Endothelial cell of umbilical vein (primary cell): ENCODE measurements at regions not wholly inside any gene's neighbourhood (a gene's known extent, or its start where the extent isn't known, plus 50 kb on each side); places are given as distances from the start of the nearest gene placed in this dataset.

Experiments
- BruUV-seq: library from RNA; stranded (reverse); fragments of 400-500 nt; replicated peaks from 2 replicates; lab custom pipeline; 2021; lab: Mats Ljungman, UMichigan
- CTCF ChIA-PET: fragments of 300-600, 350-600 bp; sonication (Branson Sonifier 250); formaldehyde crosslinking; loops from one replicate; lab custom pipeline; 2021; ENCODE audit warnings: antibody characterized with exemption, inconsistent platforms; lab: Charles Lee
- POLR2A ChIA-PET: fragments of 300-600, 350-600 bp; sonication (Branson Sonifier 250); formaldehyde crosslinking; loops from one replicate; lab custom pipeline; 2021; ENCODE audit warnings: antibody characterized with exemption, inconsistent platforms; lab: Charles Lee
- DNase-seq: peaks from one replicate; pipeline ENCODE4 v3.0.0-alpha.2; 2011; ENCODE audit warnings: low read depth, low spot score
- FAIRE-seq: peaks from 2 replicates; lab custom pipeline; 2011; peaks lifted over from hg19 to GRCh38; lab: Jason Lieb, UNC
- H2AFZ ChIP-seq: 2 replicates; pipeline ENCODE4 v1.6.0; 2012; ENCODE audit warnings: low read depth, low read length, control low read depth, inconsistent platforms
- H3K27ac ChIP-seq: 2 replicates; pipeline ENCODE4 v1.5.1; 2011; ENCODE audit warnings: low read depth, mild to moderate bottlenecking, control low read depth, low read length, moderate library complexity; ENCODE audit not compliant: insufficient read depth
- H3K27me3 ChIP-seq, 2 experiments: 2 replicates each; pipeline versions ENCODE4 v1.6.0 to v1.6.1; 2011; ENCODE audit warnings: low read length in 2 of 2, mixed read lengths in 1 of 2; ENCODE audit not compliant: control insufficient read depth in 2 of 2, insufficient read depth in 2 of 2
- H3K36me3 ChIP-seq, 2 experiments: 2 replicates in 1 of 2; 3 replicates in 1 of 2; pipeline ENCODE4 v1.5.1; 2011; ENCODE audit warnings: low read length in 2 of 2, mild to moderate bottlenecking in 1 of 2, moderate library complexity in 1 of 2; ENCODE audit not compliant: control insufficient read depth in 2 of 2, insufficient read depth in 2 of 2; ENCODE audit errors: extremely low read depth in 1 of 2
- H3K4me1 ChIP-seq: 3 replicates; pipeline ENCODE4 v1.5.1; 2011; ENCODE audit warnings: mild to moderate bottlenecking, low read length; ENCODE audit not compliant: control insufficient read depth, insufficient read depth; ENCODE audit errors: extremely low read depth
- H3K4me2 ChIP-seq: 2 replicates; pipeline ENCODE4 v1.6.1; 2011; ENCODE audit warnings: low read length, control low read depth, mixed read lengths; ENCODE audit not compliant: insufficient read depth
- H3K4me3 ChIP-seq, 3 experiments: fragments of 200-600 bp in 1 of 3; sonication (generic), shearing (Covaris generic) in 1 of 3; replicated peaks in 1 of 3; 2 replicates each; pipeline ENCODE4 v1.5.1; 2011 to 2016; ENCODE audit warnings: control low read depth in 3 of 3, low read length in 3 of 3, mild to moderate bottlenecking in 2 of 3, inconsistent platforms in 1 of 3, low read depth in 1 of 3, moderate library complexity in 1 of 3; ENCODE audit not compliant: insufficient read depth in 1 of 3
- H3K79me2 ChIP-seq: 2 replicates; pipeline ENCODE4 v1.6.0; 2012; ENCODE audit warnings: low read length, inconsistent platforms; ENCODE audit not compliant: control insufficient read depth, insufficient read depth
- H3K9ac ChIP-seq: replicated peaks from 2 replicates; pipeline ENCODE3; 2011; ENCODE audit warnings: low read length, control low read depth; ENCODE audit not compliant: insufficient read depth; ENCODE audit errors: extremely low read depth
- H3K9me1 ChIP-seq: replicated peaks from 3 replicates; pipeline ENCODE4 v1.6.0; 2011; ENCODE audit warnings: mild to moderate bottlenecking, low read length; ENCODE audit not compliant: control insufficient read depth, insufficient read depth; ENCODE audit errors: extremely low read depth
- H3K9me3 ChIP-seq: replicated peaks from 2 replicates; pipeline ENCODE4 v1.5.1; 2012; ENCODE audit warnings: low read length, inconsistent platforms; ENCODE audit not compliant: control insufficient read depth, insufficient read depth
- H4K20me1 ChIP-seq: replicated peaks from 2 replicates; pipeline ENCODE3; 2011; ENCODE audit warnings: mild to moderate bottlenecking, low read length; ENCODE audit not compliant: control insufficient read depth, insufficient read depth; ENCODE audit errors: extremely low read depth
- CTCF ChIP-seq, 2 donors: IDR thresholded peaks; 1 replicate in 1 of 2; 2 replicates in 1 of 2; pipeline ENCODE4 v1.5.1; 2011; ENCODE audit warnings: low read length in 2 of 2, mild to moderate bottlenecking in 2 of 2, moderate library complexity in 2 of 2, control low read depth in 1 of 2, inconsistent platforms in 1 of 2, low read depth in 1 of 2; ENCODE audit not compliant: insufficient read depth in 1 of 2; ENCODE audit errors: extremely low read depth in 1 of 2
- EZH2 ChIP-seq: IDR thresholded peaks from 2 replicates; pipeline ENCODE4 v1.6.1; 2012; ENCODE audit warnings: borderline replicate concordance, low read depth, mild to moderate bottlenecking, moderate library complexity, low read length, inconsistent platforms; ENCODE audit not compliant: severe bottlenecking
- FOS ChIP-seq: IDR thresholded peaks from 2 replicates; pipeline ENCODE4 v1.6.1; 2011; ENCODE audit warnings: mild to moderate bottlenecking, low read length, moderate library complexity, borderline replicate concordance; ENCODE audit not compliant: insufficient read depth
- GATA2 ChIP-seq: IDR thresholded peaks from 2 replicates; pipeline ENCODE4 v1.7.0; 2011; ENCODE audit warnings: low read depth, mild to moderate bottlenecking, moderate library complexity, mixed read lengths, low read length; ENCODE audit not compliant: insufficient read length, insufficient read depth
- JUN ChIP-seq: IDR thresholded peaks from 2 replicates; pipeline ENCODE4 v1.6.1; 2011; ENCODE audit warnings: borderline replicate concordance, low read depth; ENCODE audit not compliant: insufficient read length, insufficient read depth
- MAX ChIP-seq: IDR thresholded peaks from 2 replicates; pipeline ENCODE4 v1.6.1; 2011; ENCODE audit not compliant: insufficient read depth, insufficient read length
- MYC ChIP-seq: IDR thresholded peaks from one replicate; pipeline ENCODE4 v1.6.1; 2011; ENCODE audit warnings: mild to moderate bottlenecking, low read depth, low read length
- POLR2A ChIP-seq: IDR thresholded peaks from 2 replicates; pipeline ENCODE4 v1.6.1; 2012; ENCODE audit warnings: low read depth, mild to moderate bottlenecking, control low read depth, low read length
- POLR2AphosphoS5 ChIP-seq: IDR thresholded peaks from 2 replicates; pipeline ENCODE4 v1.6.1; 2012; ENCODE audit warnings: low read depth, mild to moderate bottlenecking, control low read depth, low read length, moderate library complexity; ENCODE audit not compliant: insufficient read depth
- dilution Hi-C: fragments of 300-500 bp; cut with MboI; formaldehyde crosslinking; loops from one replicate; pipeline ENCODE4 v1.15.0; 2019; ENCODE audit warnings: low sequenced_read_pairs; ENCODE audit not compliant: extremely low pct_ligation_motif_present
- intact Hi-C: fragments of 100-400 bp; cut with micrococcal nuclease; formaldehyde crosslinking; loops from one replicate; pipeline ENCODE4 v1.10.0; 2022

GRCh38 chr14:66119606-66120231 lies 366.5 kb upstream of the CCDC196 start:
- POLR2A ChIA-PET: no interaction called here
- Histone ChIP-seq H3K4me3 (no peak overlapping the region), H3K4me1 (peaks cover 11% of the 10 kb centered on the region), H3K9me1 (no peaks in the 10 kb centered on the region), H3K4me2 (no peak overlapping the region), H3K9ac (no peak overlapping the region), H3K36me3 (no peaks in the 10 kb centered on the region), H3K27me3 (no peaks in the 10 kb centered on the region), H2AFZ (no peak overlapping the region), H3K27ac (no peak overlapping the region), H4K20me1 (no peaks in the 10 kb centered on the region), H3K9me3 (no peaks in the 10 kb centered on the region), H3K79me2 (no peaks in the 10 kb centered on the region)
- DNase-seq (no peak), FAIRE-seq (no peak)
- intact Hi-C loops: no loop called here
- CTCF ChIA-PET: no interaction called here
- TF ChIP-seq CTCF (IDR thresholded peaks at IDR 0.05; ENCODE audit: extremely low read depth in 1 of 2, insufficient read depth in 1 of 2, low read depth in 1 of 2, low read length in 2 of 2): no peak
- no peak for TF ChIP-seq EZH2
- no peak for TF ChIP-seq FOS
- no peak for TF ChIP-seq MAX
- TF ChIP-seq JUN: no peak
- no peak for TF ChIP-seq POLR2AphosphoS5
- TF ChIP-seq MYC: no peak
- TF ChIP-seq GATA2: no peak
- TF ChIP-seq POLR2A: no peak
- dilution Hi-C loops: no loop called here
- BruUV-seq: no TSS peak
